SKM-1 (cell line): ENCODE measurements at regions not wholly inside any gene's neighbourhood (a gene's known extent, or its start where the extent isn't known, plus 50 kb on each side); places are given as distances from the start of the nearest gene placed in this dataset.
A peak's percentile ranks its signal among the peaks of the same experiment; 100 is the strongest.
"Not testable (repeated sequence)": the region's sequence is repeated elsewhere in the genome, so short reads cannot be mapped to it uniquely, and the experiment has no call there.

Experiments used
- DNase-seq: peaks from one replicate; lab custom pipeline; 2025; ENCODE audit not compliant: unreplicated experiment; lab: John Stamatoyannopoulos, UW

GRCh38 chr2:12554224-12555011 lies 162.3 kb upstream of the TRIB2 start:
- no peak for DNase-seq

GRCh38 chr2:12555012-12555645 lies 161.6 kb upstream of the TRIB2 start:
- DNase-seq = no peak

DNA sequence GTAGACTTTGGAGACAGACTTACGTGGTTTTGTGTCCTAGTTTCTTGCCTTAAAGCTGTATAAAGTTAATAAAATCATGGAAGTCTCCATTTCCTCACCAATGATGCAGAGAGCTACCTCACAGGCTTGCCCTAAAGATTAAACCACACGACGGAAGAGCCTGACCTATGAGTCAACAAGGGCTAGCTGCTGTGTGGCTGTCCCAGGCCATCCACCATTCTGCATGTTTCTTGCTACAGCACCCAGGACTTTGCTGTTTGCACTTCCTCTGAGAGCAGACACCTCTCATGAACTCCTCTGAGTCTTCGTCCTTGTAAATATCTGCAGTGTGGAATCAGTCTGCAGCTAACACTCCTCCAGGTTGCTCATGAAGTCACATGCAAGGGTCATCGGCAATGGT lies 160.0 kb upstream of the TRIB2 start:
- no peak for DNase-seq

DNA sequence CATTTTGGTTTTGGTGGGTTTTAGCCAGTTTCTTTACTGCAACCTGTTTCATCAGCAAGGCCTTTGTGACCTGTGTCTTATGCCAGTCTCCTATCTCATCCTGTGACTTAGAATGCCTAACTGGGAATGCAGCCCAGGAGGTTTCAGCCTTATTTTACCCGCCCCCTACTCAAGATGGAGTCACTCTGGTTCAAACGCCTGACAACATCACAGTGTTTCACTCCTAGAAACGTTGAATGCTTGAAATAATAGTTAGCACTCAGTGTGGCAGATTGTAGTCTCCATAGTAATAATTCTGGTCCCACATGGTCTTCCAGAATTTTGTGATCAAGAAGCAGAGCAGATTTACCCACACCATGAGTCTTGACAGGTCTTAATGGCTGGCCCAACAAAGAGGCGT lies 159.0 kb upstream of the TRIB2 start:
- no peak for DNase-seq

DNA sequence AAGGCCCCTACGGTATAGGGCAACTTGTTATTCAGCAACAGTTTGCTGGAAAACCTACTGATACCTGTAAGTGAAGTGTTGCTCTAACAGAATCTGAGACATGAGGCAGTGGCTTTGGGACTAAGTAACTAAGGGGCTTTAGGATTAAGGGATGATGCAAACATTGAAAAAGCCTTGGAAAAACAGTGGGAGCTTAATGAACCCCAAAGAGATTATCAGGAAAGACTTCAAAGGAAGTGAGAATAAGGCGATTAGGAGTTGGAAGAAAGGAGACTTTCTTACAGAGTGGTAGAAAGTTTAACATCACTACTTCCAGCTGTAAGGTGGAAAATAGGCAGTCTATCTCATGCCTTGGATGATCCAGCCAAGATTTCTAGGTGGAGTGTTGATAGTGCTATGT lies 158.2 kb upstream of the TRIB2 start:
- DNase-seq = no peak

- no peak for DNase-seq
These were observed 156.1 kb upstream of the TRIB2 start for GRCh38 chr2:12560618-12561017.

- no peak for DNase-seq
These were observed 149.3 kb upstream of the TRIB2 start for GRCh38 chr2:12567411-12567810.

DNA sequence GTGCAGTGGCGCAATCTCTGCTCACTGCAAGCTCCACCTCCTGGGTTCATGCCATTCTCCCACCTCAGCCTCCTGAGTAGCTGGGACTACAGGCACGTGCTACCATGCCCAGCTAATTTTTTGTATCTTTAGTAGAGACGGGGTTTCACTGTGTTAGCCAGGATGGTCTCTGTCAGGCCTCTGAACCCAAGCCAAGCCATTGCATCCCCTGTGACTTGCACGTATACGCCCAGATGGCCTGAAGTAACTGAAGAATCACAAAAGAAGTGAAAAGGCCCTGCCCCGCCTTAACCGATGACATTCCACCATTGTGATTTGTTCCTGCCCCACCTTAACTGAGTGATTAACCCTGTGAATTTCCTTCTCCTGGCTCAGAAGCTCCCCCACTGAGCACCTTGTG lies 147.2 kb upstream of the TRIB2 start:
- DNase-seq = not testable (repeated sequence)

DNA sequence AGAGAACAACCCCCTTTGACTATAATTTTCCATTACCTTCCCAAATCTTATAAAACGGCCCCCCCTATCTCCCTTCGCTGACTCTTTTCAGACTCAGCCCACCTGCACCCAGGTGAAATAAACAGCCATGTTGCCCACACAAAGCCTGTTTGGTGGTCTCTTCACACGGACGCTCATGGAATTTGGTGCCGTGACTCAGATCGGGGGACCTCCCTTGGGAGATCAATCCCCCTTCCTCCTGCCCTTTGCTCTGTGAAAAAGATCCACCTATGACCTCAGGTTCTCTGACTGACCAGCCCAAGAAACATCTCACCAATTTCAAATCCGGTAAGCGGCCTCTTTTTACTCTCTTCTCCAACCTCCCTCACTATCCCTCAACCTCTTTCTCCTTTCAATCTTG lies 146.8 kb upstream of the TRIB2 start:
- DNase-seq = not testable (repeated sequence)

DNA sequence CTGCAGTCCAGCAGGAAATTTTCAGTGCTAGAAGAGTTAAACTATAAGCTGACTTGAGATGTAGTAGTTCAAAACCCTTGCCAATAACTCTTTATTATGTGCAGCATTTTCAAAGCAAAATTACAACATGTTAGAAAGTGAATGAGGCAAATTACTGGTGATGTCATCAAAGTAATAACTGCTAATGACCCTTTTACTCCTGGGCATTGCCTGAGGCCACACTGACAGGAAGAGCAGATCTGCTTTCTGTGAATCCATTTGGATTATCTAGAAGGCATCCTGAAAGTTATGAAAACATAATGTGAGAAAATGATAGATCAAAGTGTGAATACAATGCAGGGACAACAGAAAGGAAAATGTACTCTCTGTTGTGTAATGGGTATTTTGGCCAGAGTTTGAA lies 139.6 kb upstream of the TRIB2 start:
- no peak for DNase-seq

GRCh38 chr2:12577567-12578253 lies 139.0 kb upstream of the TRIB2 start:
- no peak for DNase-seq

- no peak for DNase-seq
These were observed 137.7 kb upstream of the TRIB2 start for GRCh38 chr2:12579018-12579417.

DNA sequence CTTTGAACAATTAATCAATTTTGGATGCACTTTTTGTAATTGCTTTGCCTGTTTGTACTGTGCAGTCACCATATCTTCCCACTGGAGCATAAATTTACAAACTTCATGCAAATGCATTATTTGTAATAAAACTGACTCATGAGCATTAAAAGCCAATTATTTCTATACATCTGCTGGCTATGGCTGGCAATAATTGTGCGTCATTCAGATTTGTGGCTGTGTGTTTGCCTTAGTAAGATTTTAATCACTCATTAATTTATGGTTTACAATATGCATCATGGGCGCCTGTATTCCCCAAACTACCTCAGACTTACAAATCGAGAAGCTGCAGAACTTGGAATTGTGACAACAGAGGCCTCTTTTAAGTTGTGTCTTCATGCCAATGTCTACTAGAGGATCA lies 132.4 kb upstream of the TRIB2 start:
- DNase-seq = no peak

GRCh38 chr2:12585784-12586183 lies 131.0 kb upstream of the TRIB2 start:
- DNase-seq = no peak

DNA sequence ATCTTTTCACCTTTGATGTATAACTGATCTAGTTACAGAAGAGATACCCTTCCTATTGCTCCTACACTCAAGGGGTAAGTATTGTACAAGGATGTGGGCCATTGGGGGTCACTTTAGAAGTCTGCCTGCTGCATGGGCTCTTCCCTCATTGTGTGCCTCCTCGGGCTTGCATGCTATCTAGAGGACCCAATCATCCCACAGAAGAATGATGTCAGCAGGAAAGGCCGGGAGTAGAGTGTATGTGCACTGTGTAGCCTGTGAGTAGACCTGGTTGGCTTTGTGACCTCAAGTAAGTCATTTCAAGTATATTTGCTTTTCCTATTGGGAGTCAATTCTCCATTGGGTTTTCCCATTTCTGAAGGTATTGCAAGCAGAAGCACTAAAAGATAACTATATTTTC lies 129.5 kb upstream of the TRIB2 start:
- DNase-seq = no peak

DNA sequence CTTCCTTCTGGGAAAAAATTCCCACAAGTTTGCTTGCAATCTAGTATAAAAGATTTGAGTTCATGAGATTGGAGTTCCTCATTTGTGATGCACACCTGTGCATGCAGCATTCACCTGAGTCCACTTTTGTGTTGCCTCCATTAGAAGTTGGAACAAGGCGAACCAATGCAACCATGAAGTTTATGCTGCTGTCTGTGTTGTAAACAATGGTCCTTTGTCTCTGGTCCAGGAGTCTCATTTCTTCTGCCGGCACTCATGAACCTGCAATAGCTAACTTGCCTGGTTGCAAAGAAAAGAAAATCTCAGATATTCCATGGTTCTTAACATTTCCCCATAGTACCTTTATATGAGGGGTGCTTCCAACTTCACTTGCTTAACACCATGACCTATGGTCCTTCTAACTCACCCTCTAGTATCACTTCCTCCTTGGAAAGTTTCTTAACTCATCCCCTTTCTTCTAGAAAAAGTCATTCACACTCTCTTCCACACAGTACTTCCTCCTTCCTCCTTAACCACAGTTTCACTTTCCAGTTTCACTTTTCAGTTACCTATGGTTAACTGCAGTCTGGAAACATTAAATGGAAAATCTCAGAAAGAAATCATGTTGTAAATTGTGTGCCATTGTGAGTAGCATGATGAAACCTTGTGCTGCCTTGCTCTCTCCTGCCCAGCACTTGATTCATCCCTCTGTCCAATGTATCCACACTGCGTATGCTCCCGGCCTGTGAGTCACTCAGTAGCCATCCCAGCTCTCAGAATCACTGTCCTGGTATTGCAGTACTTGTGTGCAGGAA lies 128.8 kb upstream of the TRIB2 start:
- DNase-seq = peak; percentile 96

DNA sequence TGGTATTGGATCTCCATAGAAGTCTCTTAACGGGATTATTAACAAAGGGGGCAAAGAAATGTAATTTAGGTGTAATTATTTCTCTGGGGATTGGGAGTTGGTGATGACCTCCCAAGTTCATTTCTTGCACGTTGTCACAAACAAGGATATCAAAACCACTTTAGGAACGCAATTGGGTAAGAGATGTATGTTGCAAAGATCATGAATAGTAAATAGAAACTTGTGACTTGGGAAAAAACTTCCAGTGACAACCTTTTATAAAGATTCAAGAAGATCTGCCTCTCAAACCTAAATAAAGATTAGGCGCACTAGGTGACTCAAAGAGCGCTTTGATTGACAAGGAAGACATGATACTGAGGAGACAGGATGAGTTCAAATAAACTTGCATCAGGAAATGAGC lies 127.8 kb upstream of the TRIB2 start:
- DNase-seq = no peak

- no peak for DNase-seq
These were observed 126.9 kb upstream of the TRIB2 start for GRCh38 chr2:12589802-12590320.

DNA sequence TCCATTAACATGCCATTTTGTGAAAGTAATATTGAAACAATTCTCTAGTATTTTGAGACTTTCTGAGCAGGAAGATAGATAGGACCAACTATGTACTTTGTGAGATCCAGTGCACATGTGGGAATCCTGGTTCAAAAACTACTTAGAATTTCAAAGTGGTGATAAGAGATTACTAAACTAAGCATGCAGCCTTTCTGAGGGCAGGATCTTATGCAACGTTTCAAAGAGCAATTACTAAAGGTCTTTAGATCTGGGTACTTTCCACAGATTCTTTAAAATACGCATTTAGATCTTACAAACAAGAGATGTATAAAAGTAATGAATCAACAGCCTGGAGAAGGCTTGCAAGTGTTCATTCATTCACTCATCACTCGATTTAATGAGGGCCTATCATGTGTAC lies 124.4 kb upstream of the TRIB2 start:
- no peak for DNase-seq

DNA sequence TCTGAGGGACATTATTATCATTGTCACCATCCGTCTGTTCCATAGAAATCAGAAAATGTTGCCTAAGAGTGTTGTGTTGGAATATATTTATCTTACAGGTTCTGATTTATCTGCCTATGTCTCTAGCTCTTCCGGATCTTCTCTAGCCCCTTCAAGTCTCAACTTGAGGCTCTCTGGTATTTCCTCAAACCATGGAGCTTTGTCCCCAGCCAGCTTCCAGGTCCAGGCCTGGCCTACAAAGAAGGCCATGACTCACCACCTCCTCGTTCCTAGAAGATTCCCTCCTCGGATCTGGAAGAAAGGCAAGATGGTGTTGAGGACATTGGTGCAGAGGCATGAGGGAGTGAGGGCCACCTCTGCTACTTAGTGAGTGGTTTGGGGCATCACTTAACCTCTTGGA lies 122.1 kb upstream of the TRIB2 start:
- DNase-seq = no peak

DNA sequence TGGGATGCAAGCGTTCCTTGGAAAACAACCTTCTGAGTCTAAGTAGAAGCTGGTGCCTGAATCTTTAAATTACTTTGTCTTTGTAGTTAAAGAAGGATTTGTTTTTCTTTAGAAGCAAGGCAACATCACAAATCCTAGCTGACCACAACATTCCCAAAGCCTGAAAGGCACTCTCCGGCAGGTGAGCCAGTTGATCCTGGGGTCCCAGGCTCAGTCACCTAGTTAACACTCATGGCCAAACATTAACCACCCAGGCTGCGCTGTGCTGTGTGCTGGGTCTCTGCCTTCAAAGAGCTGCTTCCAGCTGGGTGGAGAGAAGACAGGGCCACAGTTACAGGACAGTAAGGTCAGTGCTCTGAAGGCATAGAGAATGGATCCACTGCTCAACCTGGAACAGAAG lies 120.0 kb upstream of the TRIB2 start:
- DNase-seq = no peak
